NCI-H82 treated with DMSO at 0.1 percent for 48 hours (cell line): ENCODE measurements at regions not wholly inside any gene's neighbourhood (a gene's known extent, or its start where the extent isn't known, plus 50 kb on each side); places are given as distances from the start of the nearest gene placed in this dataset.
A peak's percentile ranks its signal among the peaks of the same experiment; 100 is the strongest.
"Not testable (repeated sequence)": the region's sequence is repeated elsewhere in the genome, so short reads cannot be mapped to it uniquely, and the experiment has no call there.

Experiments used
- DNase-seq: peaks from one replicate; lab custom pipeline; 2025; ENCODE audit not compliant: unreplicated experiment; lab: John Stamatoyannopoulos, UW

GRCh38 chr5:161042443-161042842 is 190.4 kb upstream of the ATP10B start:
- no peak for DNase-seq

- DNase-seq = no peak
These were observed 188.8 kb upstream of the ATP10B start for GRCh38 chr5:161040818-161041217.

- no peak for DNase-seq
These were observed 184.3 kb upstream of the ATP10B start for GRCh38 chr5:161036296-161036695.

- no peak for DNase-seq
These were observed 182.4 kb upstream of the ATP10B start for GRCh38 chr5:161034451-161034850.

GRCh38 chr5:161030229-161030628 is 178.2 kb upstream of the ATP10B start:
- DNase-seq = no peak

GRCh38 chr5:161027763-161028162 is 175.8 kb upstream of the ATP10B start:
- no peak for DNase-seq

GRCh38 chr5:161023551-161023950 is 171.5 kb upstream of the ATP10B start:
- no peak for DNase-seq

- no peak for DNase-seq
These were observed 170.1 kb upstream of the ATP10B start for GRCh38 chr5:161022151-161022550.

GRCh38 chr5:161009817-161010216 is 157.8 kb upstream of the ATP10B start:
- DNase-seq = no peak

- DNase-seq = no peak
These were observed 157.2 kb upstream of the ATP10B start for GRCh38 chr5:161009194-161009593.

GRCh38 chr5:161007879-161008278 is 155.9 kb upstream of the ATP10B start:
- DNase-seq = no peak

GRCh38 chr5:161002571-161003074 is 150.6 kb upstream of the ATP10B start:
- no peak for DNase-seq

- DNase-seq = no peak
These were observed 149.6 kb upstream of the ATP10B start for GRCh38 chr5:161001604-161002003.

GRCh38 chr5:161001142-161001541 is 149.1 kb upstream of the ATP10B start:
- DNase-seq = not testable (repeated sequence)

- DNase-seq = no peak
These were observed 139.2 kb upstream of the ATP10B start for GRCh38 chr5:160991205-160991604.

GRCh38 chr5:160979385-160979784 is 127.4 kb upstream of the ATP10B start:
- DNase-seq = no peak

GRCh38 chr5:160978944-160979343 is 126.9 kb upstream of the ATP10B start:
- DNase-seq = no peak

GRCh38 chr5:160976181-160976580 is 124.2 kb upstream of the ATP10B start:
- no peak for DNase-seq

- peak; percentile 22 for DNase-seq
These were observed 118.7 kb upstream of the ATP10B start for GRCh38 chr5:160970605-160971191.

- DNase-seq = no peak
These were observed 117.6 kb upstream of the ATP10B start for GRCh38 chr5:160969645-160970044.

GRCh38 chr5:160968480-160968879 is 116.5 kb upstream of the ATP10B start:
- no peak for DNase-seq

GRCh38 chr5:160966921-160967320 is 114.9 kb upstream of the ATP10B start:
- peak; percentile 84 for DNase-seq

GRCh38 chr5:160961761-160962160 is 109.8 kb upstream of the ATP10B start:
- no peak for DNase-seq
